HFF-Myc (cell line): ENCODE measurements at regions not wholly inside any gene's neighbourhood (a gene's known extent, or its start where the extent isn't known, plus 50 kb on each side); places are given as distances from the start of the nearest gene placed in this dataset.

ENCODE experiments used
- DNase-seq: peaks from one replicate; pipeline ENCODE4 v3.0.0-alpha.2; 2011; ENCODE audit warnings: low read depth; ENCODE audit errors: extremely low read depth
- H3K4me3 ChIP-seq: replicated peaks from 2 replicates; pipeline ENCODE4 v1.5.1; 2011; ENCODE audit warnings: low read depth, mild to moderate bottlenecking, control low read depth, low read length
- CTCF ChIP-seq: IDR thresholded peaks from 2 replicates; pipeline ENCODE4 v1.5.1; 2012; ENCODE audit warnings: mild to moderate bottlenecking, low read depth, low read length, control low read depth; ENCODE audit errors: missing control alignments

GRCh38 chr1:88549536-88549935 is 134.5 kb upstream of the PKN2 start:
- TF ChIP-seq CTCF = no peak
- no peak overlapping the region for H3K4me3 ChIP-seq
- no peak for DNase-seq

- no peak for TF ChIP-seq CTCF
- DNase-seq = no peak
- no peak overlapping the region for H3K4me3 ChIP-seq
These were observed 131.8 kb upstream of the PKN2 start for GRCh38 chr1:88552226-88552625.

GRCh38 chr1:88557014-88557413 is 127.1 kb upstream of the PKN2 start:
- no peak overlapping the region for H3K4me3 ChIP-seq
- DNase-seq = no peak
- no peak for TF ChIP-seq CTCF

GRCh38 chr1:88560621-88561020 is 123.5 kb upstream of the PKN2 start:
- DNase-seq = no peak
- H3K4me3 ChIP-seq = no peak overlapping the region
- no peak for TF ChIP-seq CTCF

GRCh38 chr1:88562991-88563390 is 121.1 kb upstream of the PKN2 start:
- TF ChIP-seq CTCF = no peak
- no peak for DNase-seq
- no peak overlapping the region for H3K4me3 ChIP-seq

GRCh38 chr1:88566615-88567387 is 117.3 kb upstream of the PKN2 start:
- H3K4me3 ChIP-seq = no peak overlapping the region
- no peak for TF ChIP-seq CTCF
- DNase-seq = no peak

- no peak for DNase-seq
- no peak for TF ChIP-seq CTCF
- no peak overlapping the region for H3K4me3 ChIP-seq
These were observed 112.6 kb upstream of the PKN2 start for GRCh38 chr1:88571506-88571905.
